Loucy (cell line): ENCODE measurements at regions not wholly inside any gene's neighbourhood (a gene's known extent, or its start where the extent isn't known, plus 50 kb on each side); places are given as distances from the start of the nearest gene placed in this dataset.

Experiments
- H2AFZ ChIP-seq: fragments of 200-600 bp; sonication (generic); 2 replicates; pipeline ENCODE4 v1.6.0; 2016; ENCODE audit warnings: antibody characterized with exemption, mild to moderate bottlenecking, low read length, moderate library complexity
- H3F3A ChIP-seq: fragments of 200-600 bp; 2 replicates; pipeline ENCODE4 v1.6.0; 2016; ENCODE audit warnings: antibody characterized with exemption, low read depth, mild to moderate bottlenecking
- H3K27me3 ChIP-seq: fragments of 200-600 bp; sonication (generic); 2 replicates; pipeline ENCODE4 v1.6.1; 2014; ENCODE audit warnings: low read length, mild to moderate bottlenecking; ENCODE audit not compliant: insufficient read depth, poor library complexity, severe bottlenecking
- H3K36me3 ChIP-seq: fragments of 200-600 bp; sonication (generic); 2 replicates; pipeline ENCODE4 v1.6.1; 2016; ENCODE audit warnings: low read length; ENCODE audit not compliant: insufficient read depth
- H3K4me1 ChIP-seq: fragments of 200-600 bp; sonication (generic); 2 replicates; pipeline ENCODE4 v1.5.1; 2014; ENCODE audit warnings: low read length, mild to moderate bottlenecking; ENCODE audit not compliant: insufficient read depth, poor library complexity, severe bottlenecking
- H3K4me2 ChIP-seq: fragments of 200-600 bp; sonication (generic); 2 replicates; pipeline ENCODE4 v1.6.0; 2014; ENCODE audit warnings: antibody characterized with exemption, low read length, low read depth, mild to moderate bottlenecking; ENCODE audit not compliant: poor library complexity, severe bottlenecking
- H3K4me3 ChIP-seq: fragments of 200-600 bp; sonication (generic); 2 replicates; pipeline ENCODE4 v1.5.1; 2014; ENCODE audit warnings: low read length, mild to moderate bottlenecking, mixed read lengths; ENCODE audit not compliant: poor library complexity, severe bottlenecking
- H3K79me2 ChIP-seq: fragments of 200-600 bp; sonication (generic); 2 replicates; pipeline ENCODE4 v1.6.1; 2014; ENCODE audit warnings: low read length; ENCODE audit not compliant: insufficient read depth
- H3K9ac ChIP-seq: fragments of 200-600 bp; sonication (generic); 2 replicates; pipeline ENCODE4 v1.6.0; 2014; ENCODE audit warnings: mild to moderate bottlenecking, low read depth, low read length, moderate library complexity; ENCODE audit not compliant: poor library complexity, severe bottlenecking
- H3K9me2 ChIP-seq: fragments of 200-600 bp; sonication (generic); replicated peaks from 2 replicates; pipeline ENCODE4 v1.6.1; 2016; ENCODE audit warnings: low read depth, low read length, mixed read lengths
- H3K9me3 ChIP-seq: fragments of 200-600 bp; sonication (generic); 2 replicates; pipeline ENCODE4 v1.6.1; 2014; ENCODE audit warnings: mild to moderate bottlenecking, antibody characterized with exemption, low read length, low read depth; ENCODE audit not compliant: insufficient read depth
- H4K20me1 ChIP-seq: fragments of 200-600 bp; sonication (generic); 2 replicates; pipeline ENCODE4 v1.6.0; 2014; ENCODE audit warnings: antibody characterized with exemption, low read length, mild to moderate bottlenecking; ENCODE audit not compliant: insufficient read depth, poor library complexity, severe bottlenecking
- EZH2phosphoT487 ChIP-seq: fragments of 200-600 bp; IDR thresholded peaks from 2 replicates; pipeline ENCODE4 v1.6.1; 2018; ENCODE audit warnings: antibody characterized with exemption, mild to moderate bottlenecking, moderate library complexity, borderline replicate concordance
- TF ChIP-seq, protein P1 (sequence below): fragments of 200-600 bp; sonication (generic); conservative IDR thresholded peaks from 2 replicates; pipeline ENCODE4 v1.5.1; 2014; ENCODE audit warnings: mild to moderate bottlenecking, antibody characterized with exemption, low read length

DNA sequence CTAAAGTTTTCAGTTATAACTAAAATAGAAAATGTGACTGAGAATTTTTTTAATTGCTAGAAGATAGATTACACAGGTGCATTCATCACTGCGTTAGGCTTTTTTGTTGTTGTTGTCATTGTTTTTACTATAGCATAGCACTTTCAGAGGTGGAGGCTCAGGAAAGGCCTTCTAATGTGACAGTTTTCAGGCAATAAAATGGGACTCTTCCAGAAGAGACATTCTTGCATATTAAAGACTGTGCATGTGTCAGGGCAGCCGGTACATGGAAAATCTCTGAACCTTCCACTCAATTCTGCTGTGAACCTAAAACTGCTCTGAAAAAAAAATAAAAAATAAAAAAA, 175.2 kb downstream of the METTL4 start:
- no peak overlapping the region for H3K4me3 ChIP-seq
- TF ChIP-seq, protein P1, sequence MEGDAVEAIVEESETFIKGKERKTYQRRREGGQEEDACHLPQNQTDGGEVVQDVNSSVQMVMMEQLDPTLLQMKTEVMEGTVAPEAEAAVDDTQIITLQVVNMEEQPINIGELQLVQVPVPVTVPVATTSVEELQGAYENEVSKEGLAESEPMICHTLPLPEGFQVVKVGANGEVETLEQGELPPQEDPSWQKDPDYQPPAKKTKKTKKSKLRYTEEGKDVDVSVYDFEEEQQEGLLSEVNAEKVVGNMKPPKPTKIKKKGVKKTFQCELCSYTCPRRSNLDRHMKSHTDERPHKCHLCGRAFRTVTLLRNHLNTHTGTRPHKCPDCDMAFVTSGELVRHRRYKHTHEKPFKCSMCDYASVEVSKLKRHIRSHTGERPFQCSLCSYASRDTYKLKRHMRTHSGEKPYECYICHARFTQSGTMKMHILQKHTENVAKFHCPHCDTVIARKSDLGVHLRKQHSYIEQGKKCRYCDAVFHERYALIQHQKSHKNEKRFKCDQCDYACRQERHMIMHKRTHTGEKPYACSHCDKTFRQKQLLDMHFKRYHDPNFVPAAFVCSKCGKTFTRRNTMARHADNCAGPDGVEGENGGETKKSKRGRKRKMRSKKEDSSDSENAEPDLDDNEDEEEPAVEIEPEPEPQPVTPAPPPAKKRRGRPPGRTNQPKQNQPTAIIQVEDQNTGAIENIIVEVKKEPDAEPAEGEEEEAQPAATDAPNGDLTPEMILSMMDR: no peak
- TF ChIP-seq EZH2phosphoT487: no peak
- H2AFZ ChIP-seq: no peak overlapping the region
- no peaks in the 10 kb centered on the region for H4K20me1 ChIP-seq
- no peaks in the 10 kb centered on the region for H3K9me3 ChIP-seq
- H3K36me3 ChIP-seq: no peaks in the 10 kb centered on the region
- H3K4me1 ChIP-seq: no peaks in the 10 kb centered on the region
- no peaks in the 10 kb centered on the region for H3K9me2 ChIP-seq
- H3F3A ChIP-seq: no peaks in the 10 kb centered on the region
- no peak overlapping the region for H3K9ac ChIP-seq
- H3K27me3 ChIP-seq: no peaks in the 10 kb centered on the region
- no peaks in the 10 kb centered on the region for H3K79me2 ChIP-seq
- no peak overlapping the region for H3K4me2 ChIP-seq

DNA sequence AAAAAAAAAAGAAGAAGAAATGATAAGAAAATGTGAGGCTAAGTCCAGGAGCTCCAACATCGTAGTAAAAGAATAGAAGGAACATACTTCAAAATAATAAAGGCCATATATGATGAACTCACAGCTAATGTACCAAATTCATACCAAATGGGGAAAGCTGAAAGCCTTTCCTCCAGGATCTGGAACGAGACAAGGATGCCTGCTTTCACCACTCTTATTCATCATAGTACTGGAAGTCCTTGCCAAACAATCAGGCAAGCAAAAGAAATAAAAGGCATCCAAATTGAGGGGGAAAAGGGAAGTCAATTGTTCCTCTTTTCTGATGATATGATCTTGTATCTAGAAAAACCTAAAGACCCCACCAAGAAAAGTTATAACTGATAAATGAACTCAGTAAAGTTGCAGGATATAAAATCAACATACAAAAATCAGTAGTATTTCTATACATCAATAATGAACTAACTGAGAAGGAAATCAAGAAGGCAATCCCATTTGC, 170.6 kb downstream of the METTL4 start:
- H2AFZ ChIP-seq: no peak overlapping the region
- TF ChIP-seq, protein P1: no peak
- TF ChIP-seq EZH2phosphoT487: no peak
- no peaks in the 10 kb centered on the region for H4K20me1 ChIP-seq
- no peaks in the 10 kb centered on the region for H3K9me3 ChIP-seq
- H3K4me2 ChIP-seq: no peak overlapping the region
- H3K4me1 ChIP-seq: no peaks in the 10 kb centered on the region
- H3K4me3 ChIP-seq: no peak overlapping the region
- no peaks in the 10 kb centered on the region for H3F3A ChIP-seq
- H3K27me3 ChIP-seq: no peaks in the 10 kb centered on the region
- no peaks in the 10 kb centered on the region for H3K9me2 ChIP-seq
- H3K36me3 ChIP-seq: no peaks in the 10 kb centered on the region
- H3K79me2 ChIP-seq: no peaks in the 10 kb centered on the region
- H3K9ac ChIP-seq: no peak overlapping the region

DNA sequence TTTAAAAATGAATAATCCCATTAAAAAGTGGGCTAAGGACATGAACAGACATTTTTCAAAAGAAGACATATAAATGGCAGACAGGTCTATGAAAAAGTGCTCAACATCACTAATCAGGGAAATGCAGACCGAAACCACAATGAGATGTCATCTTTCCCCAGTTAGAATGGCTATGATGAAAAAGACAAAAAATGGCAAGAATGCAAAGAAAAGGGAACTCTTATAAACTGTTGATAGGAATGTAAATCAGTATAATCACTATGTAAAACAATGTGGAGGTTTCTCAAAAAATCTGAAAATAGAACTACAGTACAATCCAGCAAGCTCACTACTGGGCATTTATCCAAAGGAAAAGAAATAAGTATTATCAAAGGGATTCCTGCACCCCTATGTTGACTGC, 169.2 kb downstream of the METTL4 start:
- Histone ChIP-seq H3F3A (no peaks in the 10 kb centered on the region), H3K4me3 (no peak overlapping the region), H3K27me3 (no peaks in the 10 kb centered on the region), H3K79me2 (no peaks in the 10 kb centered on the region), H3K9me3 (no peaks in the 10 kb centered on the region), H3K4me1 (no peaks in the 10 kb centered on the region), H4K20me1 (no peaks in the 10 kb centered on the region), H2AFZ (no peak overlapping the region), H3K4me2 (no peak overlapping the region), H3K9me2 (no peaks in the 10 kb centered on the region), H3K9ac (no peak overlapping the region), H3K36me3 (no peaks in the 10 kb centered on the region)
- TF ChIP-seq, protein P1: no peak
- TF ChIP-seq EZH2phosphoT487: no peak
